ENCODE measurements at regions not wholly inside any gene's neighbourhood (a gene's known extent, or its start where the extent isn't known, plus 50 kb on each side); places are given as distances from the start of the nearest gene placed in this dataset.
"Not testable (repeated sequence)": the region's sequence is repeated elsewhere in the genome, so short reads cannot be mapped to it uniquely, and the experiment has no call there.

DNA sequence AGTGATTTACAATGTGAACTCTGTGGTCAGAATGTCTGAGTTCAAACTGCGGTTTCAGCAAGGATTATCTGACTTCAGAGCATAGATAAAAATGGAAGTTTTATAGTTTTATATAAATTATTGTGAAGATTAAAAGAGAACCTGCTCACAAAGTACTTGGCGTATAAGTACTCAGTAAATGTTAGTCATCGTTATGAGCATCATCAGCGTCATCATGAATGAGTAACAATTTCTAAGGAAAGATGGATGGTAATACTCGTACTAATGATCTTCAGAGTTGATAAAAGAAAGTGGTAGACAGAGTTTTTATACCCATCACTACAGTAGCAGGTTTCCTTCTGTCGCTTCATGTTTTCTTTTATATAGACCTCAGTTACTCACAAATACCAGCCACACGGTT, 341.8 kb downstream of the RAP2B start:
- Mint-ChIP-seq H3K36me3 (ENCODE audit: low read depth) (no peaks in the 10 kb centered on the region), H3K27ac (no peak overlapping the region), H3K27me3 (no peaks in the 10 kb centered on the region), H3K4me3 (no peak overlapping the region), H3K9me3 (no peaks in the 10 kb centered on the region), H3K4me1 (ENCODE audit: low read depth) (no peaks in the 10 kb centered on the region)
- TF ChIP-seq, protein P1, sequence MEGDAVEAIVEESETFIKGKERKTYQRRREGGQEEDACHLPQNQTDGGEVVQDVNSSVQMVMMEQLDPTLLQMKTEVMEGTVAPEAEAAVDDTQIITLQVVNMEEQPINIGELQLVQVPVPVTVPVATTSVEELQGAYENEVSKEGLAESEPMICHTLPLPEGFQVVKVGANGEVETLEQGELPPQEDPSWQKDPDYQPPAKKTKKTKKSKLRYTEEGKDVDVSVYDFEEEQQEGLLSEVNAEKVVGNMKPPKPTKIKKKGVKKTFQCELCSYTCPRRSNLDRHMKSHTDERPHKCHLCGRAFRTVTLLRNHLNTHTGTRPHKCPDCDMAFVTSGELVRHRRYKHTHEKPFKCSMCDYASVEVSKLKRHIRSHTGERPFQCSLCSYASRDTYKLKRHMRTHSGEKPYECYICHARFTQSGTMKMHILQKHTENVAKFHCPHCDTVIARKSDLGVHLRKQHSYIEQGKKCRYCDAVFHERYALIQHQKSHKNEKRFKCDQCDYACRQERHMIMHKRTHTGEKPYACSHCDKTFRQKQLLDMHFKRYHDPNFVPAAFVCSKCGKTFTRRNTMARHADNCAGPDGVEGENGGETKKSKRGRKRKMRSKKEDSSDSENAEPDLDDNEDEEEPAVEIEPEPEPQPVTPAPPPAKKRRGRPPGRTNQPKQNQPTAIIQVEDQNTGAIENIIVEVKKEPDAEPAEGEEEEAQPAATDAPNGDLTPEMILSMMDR (IDR thresholded peaks at IDR 0.05) = no peak
- Histone ChIP-seq H3K36me3 (ENCODE audit: insufficient read depth, low read length) (no peaks in the 10 kb centered on the region), H3K27me3 (ENCODE audit: control insufficient read depth in 1 of 2, insufficient read depth in 2 of 2, low read length in 2 of 2) (no peaks in the 10 kb centered on the region), H3K27ac (ENCODE audit: low read depth in 1 of 2, low read length in 2 of 2) (no peak overlapping the region), H3K9me3 (ENCODE audit: control insufficient read depth in 1 of 2, insufficient read depth in 1 of 2, low read length in 2 of 2) (no peaks in the 10 kb centered on the region), H3K4me1 (ENCODE audit: insufficient read depth, low read length) (no peaks in the 10 kb centered on the region), H3K4me3 (ENCODE audit: low read length) (no peak overlapping the region)
- ChIA-PET POLR2A (no interaction called here), CTCF (no interaction called here)
- ATAC-seq (ENCODE audit: poor library complexity) (no peak), DNase-seq (no peak)
- intact Hi-C loops (cut with DNase I, micrococcal nuclease) = no loop called here

DNA sequence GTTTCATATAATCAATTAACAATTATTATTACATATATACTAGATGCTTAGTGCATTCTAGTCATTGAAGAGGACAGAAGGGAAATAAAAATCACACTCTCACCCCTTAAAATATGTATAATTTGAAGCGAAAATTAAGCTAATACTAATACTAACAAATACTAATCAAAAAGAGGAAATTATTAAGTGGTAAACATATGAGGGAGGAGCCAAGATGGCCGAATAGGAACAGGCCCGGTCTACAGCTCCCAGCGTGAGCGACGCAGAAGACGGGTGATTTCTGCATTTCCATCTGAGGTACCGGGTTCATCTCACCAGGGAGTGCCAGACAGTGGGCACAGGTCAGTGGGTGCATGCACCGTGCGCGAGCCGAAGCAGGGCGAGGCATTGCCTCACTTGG, 344.2 kb downstream of the RAP2B start:
- H3K36me3 Mint-ChIP-seq (ENCODE audit: low read depth); CTCF ChIA-PET; H3K9me3 ChIP-seq (ENCODE audit: control insufficient read depth in 1 of 2, insufficient read depth in 1 of 2, low read length in 2 of 2); H3K27ac Mint-ChIP-seq; H3K36me3 ChIP-seq (ENCODE audit: insufficient read depth, low read length); POLR2A ChIA-PET; ATAC-seq (ENCODE audit: poor library complexity); H3K4me1 ChIP-seq (ENCODE audit: insufficient read depth, low read length); H3K27me3 ChIP-seq (ENCODE audit: control insufficient read depth in 1 of 2, insufficient read depth in 2 of 2, low read length in 2 of 2); H3K4me1 Mint-ChIP-seq (ENCODE audit: low read depth); DNase-seq; H3K4me3 Mint-ChIP-seq; H3K27me3 Mint-ChIP-seq; intact Hi-C loops (cut with DNase I, micrococcal nuclease); H3K27ac ChIP-seq (ENCODE audit: low read depth in 1 of 2, low read length in 2 of 2); H3K9me3 Mint-ChIP-seq; H3K4me3 ChIP-seq (ENCODE audit: low read length): not testable (repeated sequence)

DNA sequence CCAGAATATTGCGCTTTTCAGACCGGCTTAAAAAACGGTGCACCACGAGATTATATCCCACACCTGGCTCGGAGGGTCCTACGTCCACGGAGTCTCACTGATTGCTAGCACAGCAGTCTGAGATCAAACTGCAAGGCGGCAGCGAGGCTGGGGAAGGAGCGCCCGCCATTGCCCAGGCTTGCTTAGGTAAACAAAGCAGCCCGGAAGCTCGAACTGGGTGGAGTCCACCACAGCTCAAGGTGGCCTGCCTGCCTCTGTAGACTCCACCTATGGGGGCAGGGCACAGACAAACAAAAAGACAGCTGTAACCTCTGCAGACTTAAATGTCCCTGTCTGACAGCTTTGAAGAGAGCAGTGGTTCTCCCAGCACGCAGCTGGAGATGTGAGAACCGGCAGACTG, 344.7 kb downstream of the RAP2B start:
- CTCF ChIA-PET; DNase-seq; H3K9me3 Mint-ChIP-seq; intact Hi-C loops (cut with DNase I, micrococcal nuclease); ATAC-seq (ENCODE audit: poor library complexity); H3K4me1 ChIP-seq (ENCODE audit: insufficient read depth, low read length); H3K4me1 Mint-ChIP-seq (ENCODE audit: low read depth); H3K4me3 Mint-ChIP-seq; H3K36me3 Mint-ChIP-seq (ENCODE audit: low read depth); H3K9me3 ChIP-seq (ENCODE audit: control insufficient read depth in 1 of 2, insufficient read depth in 1 of 2, low read length in 2 of 2); H3K27me3 ChIP-seq (ENCODE audit: control insufficient read depth in 1 of 2, insufficient read depth in 2 of 2, low read length in 2 of 2); POLR2A ChIA-PET; H3K27ac ChIP-seq (ENCODE audit: low read depth in 1 of 2, low read length in 2 of 2); H3K27me3 Mint-ChIP-seq; H3K27ac Mint-ChIP-seq; H3K36me3 ChIP-seq (ENCODE audit: insufficient read depth, low read length); H3K4me3 ChIP-seq (ENCODE audit: low read length): not testable (repeated sequence)

DNA sequence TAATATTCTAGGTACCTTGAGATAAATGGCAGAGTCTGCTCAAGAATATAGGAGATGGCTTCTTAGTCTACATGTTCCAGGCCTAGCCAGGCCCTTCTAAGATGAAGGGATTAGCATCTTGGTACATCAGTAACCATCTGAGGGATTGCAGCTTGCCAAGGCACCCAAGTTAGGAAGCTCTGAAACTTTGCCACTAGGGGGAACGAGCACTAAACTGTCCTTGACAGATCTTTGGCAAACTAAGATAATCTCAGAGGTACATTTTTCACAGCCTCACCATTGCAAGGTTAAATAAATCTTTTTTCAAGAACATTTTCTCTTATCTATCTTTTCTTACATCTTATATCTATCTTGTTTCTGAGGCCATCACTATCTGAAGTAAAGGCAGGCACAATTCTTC, 351.2 kb downstream of the RAP2B start:
- ChIA-PET CTCF (interaction anchor here (0.6 to 1.2 kb wide), 3 partner anchors 27 to 349 kb away, joined by 3 read pairs; no protein-coding TSS in a partner anchor), POLR2A (interaction anchor here (1.0 kb wide), 1 partner anchor 352 kb away, joined by 3 read pairs; no protein-coding TSS in a partner anchor)
- DNase-seq (peak in 5 of 14 experiments; percentile 2 to 49 (median 25)), ATAC-seq (ENCODE audit: poor library complexity) (no peak)
- TF ChIP-seq, protein P1 (IDR thresholded peaks at IDR 0.05) = peak; percentile 57
- Histone ChIP-seq H3K27me3 (ENCODE audit: control insufficient read depth in 1 of 2, insufficient read depth in 2 of 2, low read length in 2 of 2) (no peaks in the 10 kb centered on the region), H3K4me1 (ENCODE audit: insufficient read depth, low read length) (no peaks in the 10 kb centered on the region), H3K9me3 (ENCODE audit: control insufficient read depth in 1 of 2, insufficient read depth in 1 of 2, low read length in 2 of 2) (peaks cover 1 to 2% of the 10 kb centered on the region in 2 experiments), H3K27ac (ENCODE audit: low read depth in 1 of 2, low read length in 2 of 2) (no peak overlapping the region), H3K4me3 (ENCODE audit: low read length) (no peak overlapping the region), H3K36me3 (ENCODE audit: insufficient read depth, low read length) (no peaks in the 10 kb centered on the region)
- peaks cover 4% of the 10 kb centered on the region for H3K9me3 Mint-ChIP-seq
- H3K4me1 Mint-ChIP-seq (ENCODE audit: low read depth) = no peaks in the 10 kb centered on the region
- no peaks in the 10 kb centered on the region for H3K27me3 Mint-ChIP-seq
- intact Hi-C loops (cut with DNase I, micrococcal nuclease) = loop anchor here in 1 of 2 experiments (10.0 kb wide), 1 partner anchor 252 kb away; no protein-coding TSS in a partner anchor
- no peak overlapping the region for H3K4me3 Mint-ChIP-seq
- no peak overlapping the region for H3K27ac Mint-ChIP-seq
- H3K36me3 Mint-ChIP-seq (ENCODE audit: low read depth) = peaks cover 4% of the 10 kb centered on the region
